ENCODE measurements at regions not wholly inside any gene's neighbourhood (a gene's known extent, or its start where the extent isn't known, plus 50 kb on each side); places are given as distances from the start of the nearest gene placed in this dataset.
"Not testable (repeated sequence)": the region's sequence is repeated elsewhere in the genome, so short reads cannot be mapped to it uniquely, and the experiment has no call there.

DNA sequence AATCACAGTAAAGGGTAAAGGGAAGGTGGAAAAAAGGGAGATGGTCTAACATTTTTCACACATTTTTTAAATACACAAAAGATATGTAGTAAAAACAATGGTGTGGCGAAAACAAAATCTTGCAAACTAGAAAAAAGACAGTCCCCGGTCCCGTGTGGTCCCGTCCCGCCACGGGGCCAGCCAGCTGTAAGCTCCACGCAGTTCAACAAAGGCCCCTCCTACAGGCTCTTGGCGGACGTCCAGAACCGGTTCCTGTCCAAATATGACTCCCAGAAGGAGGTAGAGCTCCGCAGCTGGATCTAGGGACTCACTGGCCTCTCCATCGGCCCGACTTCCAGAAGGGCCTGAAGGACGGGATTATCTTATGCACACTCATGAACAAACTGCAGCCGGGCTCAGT, 216.9 kb downstream of the POTED start:
- TF ChIP-seq TAF1, POLR2A (IDR thresholded peaks at IDR 0.05; ENCODE audit: low read depth, low read length): not testable (repeated sequence)
